ENCODE measurements at regions not wholly inside any gene's neighbourhood (a gene's known extent, or its start where the extent isn't known, plus 50 kb on each side); places are given as distances from the start of the nearest gene placed in this dataset.
"Not testable (repeated sequence)": the region's sequence is repeated elsewhere in the genome, so short reads cannot be mapped to it uniquely, and the experiment has no call there.

- Mint-ChIP-seq H3K27me3 (no peaks in the 10 kb centered on the region), H3K4me3 (no peak overlapping the region), H3K9me3 (ENCODE audit: low read depth) (no peaks in the 10 kb centered on the region), H3K36me3 (no peaks in the 10 kb centered on the region), H3K4me1 (ENCODE audit: low read depth) (no peaks in the 10 kb centered on the region), H3K27ac (no peak overlapping the region)
These were observed 1311.7 kb upstream of the SLC39A10 start for GRCh38 chr2:194345347-194345746.

GRCh38 chr2:194343167-194343566 lies 1313.9 kb upstream of the SLC39A10 start:
- Mint-ChIP-seq H3K9me3 (ENCODE audit: low read depth) (no peaks in the 10 kb centered on the region), H3K27me3 (no peaks in the 10 kb centered on the region), H3K36me3 (no peaks in the 10 kb centered on the region), H3K4me1 (ENCODE audit: low read depth) (no peaks in the 10 kb centered on the region), H3K27ac (no peak overlapping the region), H3K4me3 (no peak overlapping the region)

GRCh38 chr2:194332799-194333490 lies 1324.1 kb upstream of the SLC39A10 start:
- Mint-ChIP-seq H3K9me3 (ENCODE audit: low read depth) (no peaks in the 10 kb centered on the region), H3K4me3 (no peak overlapping the region), H3K4me1 (ENCODE audit: low read depth) (no peaks in the 10 kb centered on the region), H3K27me3 (no peaks in the 10 kb centered on the region), H3K36me3 (no peaks in the 10 kb centered on the region), H3K27ac (no peak overlapping the region)

GRCh38 chr2:194328456-194328855 lies 1328.6 kb upstream of the SLC39A10 start:
- Mint-ChIP-seq H3K9me3 (ENCODE audit: low read depth) (no peaks in the 10 kb centered on the region), H3K27ac (no peak overlapping the region), H3K36me3 (no peaks in the 10 kb centered on the region), H3K4me3 (no peak overlapping the region), H3K27me3 (no peaks in the 10 kb centered on the region), H3K4me1 (ENCODE audit: low read depth) (no peaks in the 10 kb centered on the region)

- H3K36me3 Mint-ChIP-seq, result no peaks in the 10 kb centered on the region
- H3K27ac Mint-ChIP-seq, result no peak overlapping the region
- H3K9me3 Mint-ChIP-seq (ENCODE audit: low read depth), result no peaks in the 10 kb centered on the region
- no peaks in the 10 kb centered on the region for H3K4me1 Mint-ChIP-seq (ENCODE audit: low read depth)
- no peak overlapping the region for H3K4me3 Mint-ChIP-seq
- H3K27me3 Mint-ChIP-seq, result no peaks in the 10 kb centered on the region
These were observed 1329.7 kb upstream of the SLC39A10 start for GRCh38 chr2:194327196-194327888.

GRCh38 chr2:194323740-194324139 lies 1333.3 kb upstream of the SLC39A10 start:
- no peaks in the 10 kb centered on the region for H3K4me1 Mint-ChIP-seq (ENCODE audit: low read depth)
- no peaks in the 10 kb centered on the region for H3K9me3 Mint-ChIP-seq (ENCODE audit: low read depth)
- no peaks in the 10 kb centered on the region for H3K27me3 Mint-ChIP-seq
- H3K4me3 Mint-ChIP-seq, result no peak overlapping the region
- H3K27ac Mint-ChIP-seq, result no peak overlapping the region
- H3K36me3 Mint-ChIP-seq, result no peaks in the 10 kb centered on the region

GRCh38 chr2:194320520-194320919 lies 1336.5 kb upstream of the SLC39A10 start:
- Mint-ChIP-seq H3K36me3 (no peaks in the 10 kb centered on the region), H3K4me3 (no peak overlapping the region), H3K27me3 (no peaks in the 10 kb centered on the region), H3K27ac (no peak overlapping the region), H3K9me3 (ENCODE audit: low read depth) (no peaks in the 10 kb centered on the region), H3K4me1 (ENCODE audit: low read depth) (no peaks in the 10 kb centered on the region)

- H3K4me3 Mint-ChIP-seq, result no peak overlapping the region
- H3K36me3 Mint-ChIP-seq, result no peaks in the 10 kb centered on the region
- H3K9me3 Mint-ChIP-seq (ENCODE audit: low read depth), result no peaks in the 10 kb centered on the region
- H3K4me1 Mint-ChIP-seq (ENCODE audit: low read depth), result no peaks in the 10 kb centered on the region
- no peak overlapping the region for H3K27ac Mint-ChIP-seq
- H3K27me3 Mint-ChIP-seq, result no peaks in the 10 kb centered on the region
These were observed 1337.6 kb upstream of the SLC39A10 start for GRCh38 chr2:194319222-194319992.

- no peak overlapping the region for H3K27ac Mint-ChIP-seq
- no peaks in the 10 kb centered on the region for H3K27me3 Mint-ChIP-seq
- no peaks in the 10 kb centered on the region for H3K9me3 Mint-ChIP-seq (ENCODE audit: low read depth)
- H3K36me3 Mint-ChIP-seq, result no peaks in the 10 kb centered on the region
- no peak overlapping the region for H3K4me3 Mint-ChIP-seq
- no peaks in the 10 kb centered on the region for H3K4me1 Mint-ChIP-seq (ENCODE audit: low read depth)
These were observed 1343.0 kb upstream of the SLC39A10 start for GRCh38 chr2:194314042-194314441.

- Mint-ChIP-seq H3K27me3 (peaks cover 1% of the 10 kb centered on the region), H3K4me3 (no peak overlapping the region)
These were observed 1352.8 kb upstream of the SLC39A10 start for GRCh38 chr2:194304191-194304590.

GRCh38 chr2:194301946-194302345 lies 1355.1 kb upstream of the SLC39A10 start:
- Mint-ChIP-seq H3K27ac (no peak overlapping the region), H3K4me1 (ENCODE audit: low read depth) (no peaks in the 10 kb centered on the region), H3K36me3 (no peaks in the 10 kb centered on the region), H3K4me3 (no peak overlapping the region), H3K9me3 (ENCODE audit: low read depth) (no peaks in the 10 kb centered on the region), H3K27me3 (peaks cover 1% of the 10 kb centered on the region)

More at GRCh38 chr2:194304191-194304590, 1352.8 kb upstream of the SLC39A10 start:
- Mint-ChIP-seq H3K36me3 (no peaks in the 10 kb centered on the region), H3K27ac (no peak overlapping the region), H3K4me1 (ENCODE audit: low read depth) (no peaks in the 10 kb centered on the region), H3K9me3 (ENCODE audit: low read depth) (no peaks in the 10 kb centered on the region)

- H3K4me1 Mint-ChIP-seq (ENCODE audit: low read depth), result no peaks in the 10 kb centered on the region
- no peaks in the 10 kb centered on the region for H3K27me3 Mint-ChIP-seq
- no peak overlapping the region for H3K4me3 Mint-ChIP-seq
- no peaks in the 10 kb centered on the region for H3K9me3 Mint-ChIP-seq (ENCODE audit: low read depth)
- H3K27ac Mint-ChIP-seq, result no peak overlapping the region
- H3K36me3 Mint-ChIP-seq, result no peaks in the 10 kb centered on the region
These were observed 1362.9 kb upstream of the SLC39A10 start for GRCh38 chr2:194294156-194294555.

GRCh38 chr2:194291104-194291503 lies 1365.9 kb upstream of the SLC39A10 start:
- Mint-ChIP-seq H3K36me3 (no peaks in the 10 kb centered on the region), H3K9me3 (ENCODE audit: low read depth) (no peaks in the 10 kb centered on the region), H3K4me3 (no peak overlapping the region), H3K4me1 (ENCODE audit: low read depth) (no peaks in the 10 kb centered on the region), H3K27me3 (no peaks in the 10 kb centered on the region), H3K27ac (no peak overlapping the region)

GRCh38 chr2:194289712-194290346 lies 1367.2 kb upstream of the SLC39A10 start:
- H3K4me3 Mint-ChIP-seq, result no peak overlapping the region
- no peaks in the 10 kb centered on the region for H3K27me3 Mint-ChIP-seq

GRCh38 chr2:194276667-194277066 lies 1380.4 kb upstream of the SLC39A10 start:
- H3K4me1 Mint-ChIP-seq (ENCODE audit: low read depth); H3K27ac Mint-ChIP-seq; H3K4me3 Mint-ChIP-seq; H3K36me3 Mint-ChIP-seq; H3K9me3 Mint-ChIP-seq (ENCODE audit: low read depth); H3K27me3 Mint-ChIP-seq: not testable (repeated sequence)

More at GRCh38 chr2:194289712-194290346, 1367.2 kb upstream of the SLC39A10 start:
- Mint-ChIP-seq H3K4me1 (ENCODE audit: low read depth) (no peaks in the 10 kb centered on the region), H3K9me3 (ENCODE audit: low read depth) (no peaks in the 10 kb centered on the region), H3K36me3 (no peaks in the 10 kb centered on the region), H3K27ac (no peak overlapping the region)

Measured in activated naive CD8-positive, alpha-beta T cell (primary cell).